Upper lobe of left lung (tissue), 4 donors: ENCODE measurements at regions not wholly inside any gene's neighbourhood (a gene's known extent, or its start where the extent isn't known, plus 50 kb on each side); places are given as distances from the start of the nearest gene placed in this dataset.

Source experiments
- POLR2AphosphoS5 ChIP-seq, 2 donors: sonication (generic); formaldehyde crosslinking; IDR thresholded peaks; one replicate each; pipeline ENCODE4 v1.5.1; 2017; ENCODE audit warnings: antibody characterized with exemption in 2 of 2
- TF ChIP-seq, protein P1 (sequence below), 6 experiments: fragments of 450-650 bp in 4 of 6; fragments of 200-600 bp in 2 of 6; sonication (generic) in 2 of 6; IDR thresholded peaks; one replicate each; pipeline ENCODE4 v1.5.1; 2016 to 2019; ENCODE audit warnings: antibody characterized with exemption in 6 of 6

DNA sequence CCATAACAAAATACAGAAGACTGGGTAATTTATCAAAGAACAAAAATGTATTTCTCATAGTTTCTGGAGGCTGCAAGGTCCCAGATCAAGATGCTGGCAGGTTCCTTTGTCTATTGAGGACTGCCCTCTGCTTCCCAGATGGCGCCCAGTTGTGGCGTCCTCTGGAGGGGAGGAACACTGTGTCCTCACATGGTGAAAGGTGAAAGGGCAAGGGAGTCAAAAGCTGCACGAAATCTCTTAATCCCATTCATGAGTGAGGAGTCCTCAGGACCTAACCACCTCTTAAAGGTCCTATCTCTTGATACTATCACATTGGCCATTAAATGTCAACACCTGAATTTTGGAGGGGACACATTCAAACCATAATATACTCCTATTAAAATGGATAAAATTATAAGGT is 79.3 kb upstream of the IRF2BP2 start:
- TF ChIP-seq, protein P1, sequence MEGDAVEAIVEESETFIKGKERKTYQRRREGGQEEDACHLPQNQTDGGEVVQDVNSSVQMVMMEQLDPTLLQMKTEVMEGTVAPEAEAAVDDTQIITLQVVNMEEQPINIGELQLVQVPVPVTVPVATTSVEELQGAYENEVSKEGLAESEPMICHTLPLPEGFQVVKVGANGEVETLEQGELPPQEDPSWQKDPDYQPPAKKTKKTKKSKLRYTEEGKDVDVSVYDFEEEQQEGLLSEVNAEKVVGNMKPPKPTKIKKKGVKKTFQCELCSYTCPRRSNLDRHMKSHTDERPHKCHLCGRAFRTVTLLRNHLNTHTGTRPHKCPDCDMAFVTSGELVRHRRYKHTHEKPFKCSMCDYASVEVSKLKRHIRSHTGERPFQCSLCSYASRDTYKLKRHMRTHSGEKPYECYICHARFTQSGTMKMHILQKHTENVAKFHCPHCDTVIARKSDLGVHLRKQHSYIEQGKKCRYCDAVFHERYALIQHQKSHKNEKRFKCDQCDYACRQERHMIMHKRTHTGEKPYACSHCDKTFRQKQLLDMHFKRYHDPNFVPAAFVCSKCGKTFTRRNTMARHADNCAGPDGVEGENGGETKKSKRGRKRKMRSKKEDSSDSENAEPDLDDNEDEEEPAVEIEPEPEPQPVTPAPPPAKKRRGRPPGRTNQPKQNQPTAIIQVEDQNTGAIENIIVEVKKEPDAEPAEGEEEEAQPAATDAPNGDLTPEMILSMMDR (IDR thresholded peaks at IDR 0.05): no peak
- TF ChIP-seq POLR2AphosphoS5 (IDR thresholded peaks at IDR 0.05): no peak
